Keratinocyte (primary cell): ENCODE measurements at regions not wholly inside any gene's neighbourhood (a gene's known extent, or its start where the extent isn't known, plus 50 kb on each side); places are given as distances from the start of the nearest gene placed in this dataset.

ENCODE experiments used
- EZH2 ChIP-seq: IDR thresholded peaks from one replicate; pipeline ENCODE4 v1.6.1; 2012; ENCODE audit warnings: inconsistent platforms, mild to moderate bottlenecking, low read length, moderate library complexity
- TF ChIP-seq, protein P1 (sequence below), 3 experiments: IDR thresholded peaks in 1 of 3; conservative IDR thresholded peaks in 1 of 3; optimal IDR thresholded peaks in 1 of 3; 2 replicates in 2 of 3; 3 replicates in 1 of 3; pipeline versions ENCODE3 to v1.5.1; 2011; ENCODE audit warnings: low read length in 3 of 3, mild to moderate bottlenecking in 3 of 3, moderate library complexity in 2 of 3, control low read depth in 1 of 3, inconsistent platforms in 1 of 3; ENCODE audit not compliant: insufficient read depth in 2 of 3; ENCODE audit errors: extremely low read depth in 1 of 3

DNA sequence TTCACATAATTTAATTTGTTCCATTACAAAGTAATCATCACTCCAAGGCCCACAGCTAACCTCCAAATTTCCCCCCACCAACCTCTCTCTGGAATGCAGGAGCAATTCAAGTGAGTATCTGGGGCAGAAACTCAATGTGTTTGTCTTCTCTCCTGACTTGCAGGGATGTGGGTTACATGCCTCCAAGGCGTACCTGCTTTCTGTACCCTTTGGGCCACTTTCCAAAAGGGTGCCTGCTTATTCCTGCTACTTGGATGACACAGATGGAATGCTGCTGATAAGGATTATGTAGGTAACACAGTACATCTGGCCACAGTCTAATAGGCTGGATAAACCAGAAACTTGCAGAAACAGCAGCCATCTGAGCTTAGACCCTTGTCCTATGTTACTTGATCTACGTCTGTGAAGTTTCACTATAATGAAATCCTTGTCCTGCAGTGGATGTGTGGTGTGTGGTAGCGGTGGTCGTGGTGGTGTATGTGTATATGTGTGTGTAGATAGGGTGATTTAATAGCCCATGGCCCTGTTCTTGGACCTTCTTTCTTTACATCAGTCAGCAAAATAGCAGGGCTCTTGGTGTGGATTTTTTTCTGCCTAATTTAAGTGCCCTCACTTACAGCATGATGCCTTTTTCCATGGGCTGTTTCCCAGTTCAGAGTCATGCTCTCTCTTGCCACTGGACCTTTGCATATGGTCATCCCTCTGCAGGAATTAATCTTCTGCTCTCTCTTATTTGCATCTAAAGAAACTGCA lies 175.9 kb downstream of the ZDHHC21 start:
- TF ChIP-seq, protein P1, sequence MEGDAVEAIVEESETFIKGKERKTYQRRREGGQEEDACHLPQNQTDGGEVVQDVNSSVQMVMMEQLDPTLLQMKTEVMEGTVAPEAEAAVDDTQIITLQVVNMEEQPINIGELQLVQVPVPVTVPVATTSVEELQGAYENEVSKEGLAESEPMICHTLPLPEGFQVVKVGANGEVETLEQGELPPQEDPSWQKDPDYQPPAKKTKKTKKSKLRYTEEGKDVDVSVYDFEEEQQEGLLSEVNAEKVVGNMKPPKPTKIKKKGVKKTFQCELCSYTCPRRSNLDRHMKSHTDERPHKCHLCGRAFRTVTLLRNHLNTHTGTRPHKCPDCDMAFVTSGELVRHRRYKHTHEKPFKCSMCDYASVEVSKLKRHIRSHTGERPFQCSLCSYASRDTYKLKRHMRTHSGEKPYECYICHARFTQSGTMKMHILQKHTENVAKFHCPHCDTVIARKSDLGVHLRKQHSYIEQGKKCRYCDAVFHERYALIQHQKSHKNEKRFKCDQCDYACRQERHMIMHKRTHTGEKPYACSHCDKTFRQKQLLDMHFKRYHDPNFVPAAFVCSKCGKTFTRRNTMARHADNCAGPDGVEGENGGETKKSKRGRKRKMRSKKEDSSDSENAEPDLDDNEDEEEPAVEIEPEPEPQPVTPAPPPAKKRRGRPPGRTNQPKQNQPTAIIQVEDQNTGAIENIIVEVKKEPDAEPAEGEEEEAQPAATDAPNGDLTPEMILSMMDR (optimal IDR thresholded peaks at IDR 0.05 in 1 of 3, IDR thresholded peaks at IDR 0.05 in 1 of 3, conservative IDR thresholded peaks at IDR 0.05 in 1 of 3; ENCODE audit: extremely low read depth in 1 of 3, insufficient read depth in 2 of 3, low read length in 3 of 3), result no peak
- TF ChIP-seq EZH2, result no peak
